Endothelial cell of umbilical vein (primary cell): ENCODE measurements at regions not wholly inside any gene's neighbourhood (a gene's known extent, or its start where the extent isn't known, plus 50 kb on each side); places are given as distances from the start of the nearest gene placed in this dataset.

ENCODE experiments used
- POLR2A ChIP-seq: IDR thresholded peaks from 2 replicates; pipeline ENCODE4 v1.6.1; 2012; ENCODE audit warnings: low read depth, mild to moderate bottlenecking, control low read depth, low read length
- POLR2AphosphoS5 ChIP-seq: IDR thresholded peaks from 2 replicates; pipeline ENCODE4 v1.6.1; 2012; ENCODE audit warnings: low read depth, mild to moderate bottlenecking, control low read depth, low read length, moderate library complexity; ENCODE audit not compliant: insufficient read depth
- TF ChIP-seq, protein P1 (sequence below), 2 donors: IDR thresholded peaks; 1 replicate in 1 of 2; 2 replicates in 1 of 2; pipeline ENCODE4 v1.5.1; 2011; ENCODE audit warnings: low read length in 2 of 2, mild to moderate bottlenecking in 2 of 2, moderate library complexity in 2 of 2, control low read depth in 1 of 2, inconsistent platforms in 1 of 2, low read depth in 1 of 2; ENCODE audit not compliant: insufficient read depth in 1 of 2; ENCODE audit errors: extremely low read depth in 1 of 2
- TF ChIP-seq, protein P2 (sequence below): IDR thresholded peaks from 2 replicates; pipeline ENCODE4 v1.6.1; 2011; ENCODE audit not compliant: insufficient read depth, insufficient read length

DNA sequence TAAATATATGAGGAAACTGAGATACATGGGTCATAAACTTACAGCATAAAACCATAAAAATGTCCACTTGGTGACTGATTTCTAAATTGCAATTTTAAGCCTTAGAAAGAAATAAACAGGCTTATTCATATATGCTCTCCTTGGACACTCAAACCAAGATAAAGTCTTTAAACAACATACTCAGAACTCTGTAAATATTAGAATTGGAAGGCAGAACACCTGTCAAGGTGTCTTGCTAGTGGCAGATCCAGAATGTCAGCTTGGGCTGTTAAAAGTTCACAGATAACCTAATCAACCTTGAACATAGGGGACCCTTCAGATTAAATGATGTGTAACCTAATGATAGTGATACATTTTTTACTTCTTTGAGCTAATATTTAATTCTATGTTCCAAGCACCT, 208.1 kb upstream of the ARSJ start:
- no peak for TF ChIP-seq POLR2A
- TF ChIP-seq, protein P1, sequence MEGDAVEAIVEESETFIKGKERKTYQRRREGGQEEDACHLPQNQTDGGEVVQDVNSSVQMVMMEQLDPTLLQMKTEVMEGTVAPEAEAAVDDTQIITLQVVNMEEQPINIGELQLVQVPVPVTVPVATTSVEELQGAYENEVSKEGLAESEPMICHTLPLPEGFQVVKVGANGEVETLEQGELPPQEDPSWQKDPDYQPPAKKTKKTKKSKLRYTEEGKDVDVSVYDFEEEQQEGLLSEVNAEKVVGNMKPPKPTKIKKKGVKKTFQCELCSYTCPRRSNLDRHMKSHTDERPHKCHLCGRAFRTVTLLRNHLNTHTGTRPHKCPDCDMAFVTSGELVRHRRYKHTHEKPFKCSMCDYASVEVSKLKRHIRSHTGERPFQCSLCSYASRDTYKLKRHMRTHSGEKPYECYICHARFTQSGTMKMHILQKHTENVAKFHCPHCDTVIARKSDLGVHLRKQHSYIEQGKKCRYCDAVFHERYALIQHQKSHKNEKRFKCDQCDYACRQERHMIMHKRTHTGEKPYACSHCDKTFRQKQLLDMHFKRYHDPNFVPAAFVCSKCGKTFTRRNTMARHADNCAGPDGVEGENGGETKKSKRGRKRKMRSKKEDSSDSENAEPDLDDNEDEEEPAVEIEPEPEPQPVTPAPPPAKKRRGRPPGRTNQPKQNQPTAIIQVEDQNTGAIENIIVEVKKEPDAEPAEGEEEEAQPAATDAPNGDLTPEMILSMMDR (IDR thresholded peaks at IDR 0.05; ENCODE audit: extremely low read depth in 1 of 2, insufficient read depth in 1 of 2, low read depth in 1 of 2, low read length in 2 of 2), result no peak
- no peak for TF ChIP-seq POLR2AphosphoS5
- TF ChIP-seq, protein P2, sequence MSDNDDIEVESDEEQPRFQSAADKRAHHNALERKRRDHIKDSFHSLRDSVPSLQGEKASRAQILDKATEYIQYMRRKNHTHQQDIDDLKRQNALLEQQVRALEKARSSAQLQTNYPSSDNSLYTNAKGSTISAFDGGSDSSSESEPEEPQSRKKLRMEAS, result no peak
